Fibroblast of the aortic adventitia (primary cell): ENCODE measurements at regions not wholly inside any gene's neighbourhood (a gene's known extent, or its start where the extent isn't known, plus 50 kb on each side); places are given as distances from the start of the nearest gene placed in this dataset.

Experiments
- DNase-seq: peaks from one replicate; pipeline ENCODE4 v3.0.0-alpha.2; 2010; ENCODE audit warnings: low read depth
- H3K4me3 ChIP-seq: 2 replicates; pipeline ENCODE4 v1.5.1; 2011; ENCODE audit warnings: low read depth, mild to moderate bottlenecking, control low read depth, low read length, moderate library complexity
- TF ChIP-seq, protein P1 (sequence below): IDR thresholded peaks from 2 replicates; pipeline ENCODE4 v1.5.1; 2011; ENCODE audit warnings: mild to moderate bottlenecking, low read length, control low read depth, inconsistent platforms; ENCODE audit not compliant: insufficient read depth

DNA sequence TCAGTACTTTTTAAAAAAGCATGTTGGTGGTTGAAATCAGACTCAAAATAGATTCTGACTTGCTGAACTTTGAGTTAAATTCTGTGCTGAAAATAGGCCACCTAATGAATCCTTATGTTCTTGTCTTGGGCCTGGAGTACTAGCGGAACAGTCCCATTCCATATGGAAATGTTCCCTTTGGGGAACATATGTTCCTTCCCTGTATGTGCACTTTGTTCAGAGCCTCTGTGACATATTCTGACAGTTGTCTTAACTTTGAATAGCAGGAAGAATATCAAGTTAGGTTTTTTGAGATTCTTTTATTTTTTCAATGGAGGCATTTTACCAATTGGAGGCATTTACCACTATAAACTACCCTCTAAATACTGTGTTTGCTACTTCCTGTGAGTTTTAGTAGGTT is 1667.8 kb downstream of the PLA2G4A start:
- no peak overlapping the region for H3K4me3 ChIP-seq
- no peak for DNase-seq

DNA sequence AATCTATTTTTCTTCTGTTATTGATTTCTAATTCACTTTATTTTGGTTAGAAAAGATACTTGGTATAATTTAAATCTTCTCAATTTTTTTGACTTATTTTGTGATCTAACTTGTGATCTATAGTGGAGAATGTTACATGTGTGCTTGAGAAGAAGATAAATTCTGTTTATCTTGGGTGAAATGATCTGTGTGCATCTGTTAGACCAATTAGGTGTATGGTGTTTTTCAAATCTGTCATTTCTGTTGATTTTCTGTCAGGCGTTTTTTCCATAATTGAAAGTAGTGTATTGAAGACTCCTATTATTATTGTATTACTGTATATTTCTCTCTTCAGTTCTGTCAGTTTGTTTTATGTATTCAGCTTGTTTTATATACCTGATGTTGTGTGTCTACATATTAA is 1668.3 kb downstream of the PLA2G4A start:
- TF ChIP-seq, protein P1, sequence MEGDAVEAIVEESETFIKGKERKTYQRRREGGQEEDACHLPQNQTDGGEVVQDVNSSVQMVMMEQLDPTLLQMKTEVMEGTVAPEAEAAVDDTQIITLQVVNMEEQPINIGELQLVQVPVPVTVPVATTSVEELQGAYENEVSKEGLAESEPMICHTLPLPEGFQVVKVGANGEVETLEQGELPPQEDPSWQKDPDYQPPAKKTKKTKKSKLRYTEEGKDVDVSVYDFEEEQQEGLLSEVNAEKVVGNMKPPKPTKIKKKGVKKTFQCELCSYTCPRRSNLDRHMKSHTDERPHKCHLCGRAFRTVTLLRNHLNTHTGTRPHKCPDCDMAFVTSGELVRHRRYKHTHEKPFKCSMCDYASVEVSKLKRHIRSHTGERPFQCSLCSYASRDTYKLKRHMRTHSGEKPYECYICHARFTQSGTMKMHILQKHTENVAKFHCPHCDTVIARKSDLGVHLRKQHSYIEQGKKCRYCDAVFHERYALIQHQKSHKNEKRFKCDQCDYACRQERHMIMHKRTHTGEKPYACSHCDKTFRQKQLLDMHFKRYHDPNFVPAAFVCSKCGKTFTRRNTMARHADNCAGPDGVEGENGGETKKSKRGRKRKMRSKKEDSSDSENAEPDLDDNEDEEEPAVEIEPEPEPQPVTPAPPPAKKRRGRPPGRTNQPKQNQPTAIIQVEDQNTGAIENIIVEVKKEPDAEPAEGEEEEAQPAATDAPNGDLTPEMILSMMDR, result no peak
- DNase-seq, result no peak
- H3K4me3 ChIP-seq, result no peak overlapping the region

More for the DNA sequence above, 1667.8 kb downstream of the PLA2G4A start:
- TF ChIP-seq, protein P1, result no peak

DNA sequence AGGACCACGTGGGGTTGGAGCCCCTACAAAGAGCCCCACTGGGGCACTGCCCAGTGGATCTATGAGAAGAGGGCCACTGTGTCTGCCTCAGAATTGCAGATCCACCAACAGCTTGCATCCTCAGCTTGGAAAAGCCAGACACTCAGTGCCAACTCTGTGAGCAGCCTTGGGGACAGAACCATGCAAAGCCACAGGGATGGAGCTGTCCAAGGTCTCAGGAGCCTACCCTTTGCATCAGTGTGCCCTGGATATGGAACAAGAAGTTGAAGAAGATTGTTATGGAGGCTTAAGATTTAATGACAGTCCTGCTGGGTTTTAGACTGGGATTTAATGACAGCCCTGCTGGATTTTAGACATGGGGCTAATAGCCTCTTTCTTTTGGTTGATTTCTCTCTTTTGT is 1670.9 kb downstream of the PLA2G4A start:
- H3K4me3 ChIP-seq, result no peak overlapping the region
- TF ChIP-seq, protein P1, result no peak
- no peak for DNase-seq

DNA sequence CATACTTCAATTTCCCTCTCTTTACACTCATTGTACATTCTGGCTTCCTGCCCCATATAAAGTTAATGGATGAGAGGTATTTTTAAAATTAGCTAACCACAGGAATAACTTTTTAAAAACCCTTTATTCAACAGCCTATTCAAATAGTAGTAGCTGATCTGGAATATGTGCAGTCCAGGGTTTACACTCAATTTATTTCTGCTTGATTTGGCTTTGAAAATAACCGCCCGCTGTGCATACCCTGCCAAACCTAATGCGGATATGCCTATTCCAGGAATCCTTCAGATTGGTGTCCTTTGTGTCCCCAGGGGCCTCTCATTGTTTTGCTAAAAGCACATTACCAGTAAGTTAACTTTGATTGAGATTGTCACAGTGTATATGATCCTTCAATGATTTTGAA is 1686.2 kb downstream of the PLA2G4A start:
- H3K4me3 ChIP-seq, result no peak overlapping the region
- DNase-seq, result no peak
- TF ChIP-seq, protein P1, result no peak

DNA sequence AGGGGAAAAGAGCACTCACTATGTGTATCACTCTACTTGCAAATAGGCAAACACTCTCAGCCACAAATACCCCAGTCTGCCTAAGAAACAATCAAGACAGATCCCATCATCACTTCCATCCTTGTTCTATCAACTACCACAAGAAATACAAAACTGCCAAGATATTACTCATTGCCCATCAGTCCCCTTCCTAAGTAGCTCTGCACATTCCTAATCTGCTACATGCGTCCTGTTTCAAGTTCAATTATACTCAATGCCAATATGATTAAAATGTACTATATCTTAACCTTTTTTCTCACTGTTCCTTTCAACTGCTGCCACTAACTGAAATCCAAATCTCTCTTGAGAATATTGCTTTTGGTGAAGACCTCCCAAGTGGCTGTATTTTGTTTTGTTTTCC is 1688.4 kb downstream of the PLA2G4A start:
- H3K4me3 ChIP-seq, result no peak overlapping the region
- DNase-seq, result no peak
- TF ChIP-seq, protein P1, result no peak

DNA sequence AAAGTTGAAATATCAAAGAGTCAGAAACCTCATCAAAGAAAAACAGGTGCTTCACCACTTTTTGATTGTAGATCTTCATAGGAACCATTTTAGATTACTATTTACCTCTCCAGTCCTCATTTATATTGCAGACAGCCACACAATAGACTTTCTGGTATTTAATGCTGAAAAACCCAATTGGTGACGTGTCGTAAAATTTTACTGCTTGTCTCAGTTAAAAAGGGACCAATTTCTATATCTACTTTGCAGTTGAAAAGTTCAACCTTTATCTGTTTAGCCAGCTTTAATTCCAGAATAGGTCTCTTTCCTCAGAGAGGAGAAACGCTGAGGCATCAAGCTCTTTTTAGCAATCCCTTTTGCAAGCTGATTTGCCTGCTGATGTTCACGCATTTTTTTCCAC is 1722.4 kb downstream of the PLA2G4A start:
- no peak overlapping the region for H3K4me3 ChIP-seq
- TF ChIP-seq, protein P1, result no peak
- no peak for DNase-seq

DNA sequence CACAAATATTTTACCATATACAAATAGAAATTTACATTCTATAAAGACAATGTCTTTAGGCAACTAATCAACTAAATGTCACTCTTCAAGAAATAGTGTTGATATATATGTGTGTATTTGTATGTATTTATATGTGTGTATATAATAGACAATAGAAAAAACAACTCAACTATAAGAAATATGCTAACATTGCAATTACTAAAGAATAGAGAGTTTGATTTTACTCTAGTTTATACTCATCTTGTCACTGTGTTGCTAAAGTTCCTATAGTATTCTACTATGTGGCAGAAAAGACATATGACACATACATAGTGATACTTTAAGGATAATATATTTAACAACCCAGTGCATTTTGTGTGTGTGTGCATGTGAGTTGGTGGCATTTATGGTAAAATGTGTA is 1728.3 kb downstream of the PLA2G4A start:
- no peak for DNase-seq
- no peak overlapping the region for H3K4me3 ChIP-seq
- TF ChIP-seq, protein P1, result no peak
